C4-2B (cell line): ENCODE measurements at regions not wholly inside any gene's neighbourhood (a gene's known extent, or its start where the extent isn't known, plus 50 kb on each side); places are given as distances from the start of the nearest gene placed in this dataset.

Experiments
- ZFX ChIP-seq: fragments of 450-650 bp; IDR thresholded peaks from 2 replicates; pipeline ENCODE4 v1.6.1; 2017
- TF ChIP-seq, protein P1 (sequence below): fragments of 450-650 bp; conservative IDR thresholded peaks from 2 replicates; pipeline ENCODE4 v1.5.1; 2017; ENCODE audit warnings: mild to moderate bottlenecking

DNA sequence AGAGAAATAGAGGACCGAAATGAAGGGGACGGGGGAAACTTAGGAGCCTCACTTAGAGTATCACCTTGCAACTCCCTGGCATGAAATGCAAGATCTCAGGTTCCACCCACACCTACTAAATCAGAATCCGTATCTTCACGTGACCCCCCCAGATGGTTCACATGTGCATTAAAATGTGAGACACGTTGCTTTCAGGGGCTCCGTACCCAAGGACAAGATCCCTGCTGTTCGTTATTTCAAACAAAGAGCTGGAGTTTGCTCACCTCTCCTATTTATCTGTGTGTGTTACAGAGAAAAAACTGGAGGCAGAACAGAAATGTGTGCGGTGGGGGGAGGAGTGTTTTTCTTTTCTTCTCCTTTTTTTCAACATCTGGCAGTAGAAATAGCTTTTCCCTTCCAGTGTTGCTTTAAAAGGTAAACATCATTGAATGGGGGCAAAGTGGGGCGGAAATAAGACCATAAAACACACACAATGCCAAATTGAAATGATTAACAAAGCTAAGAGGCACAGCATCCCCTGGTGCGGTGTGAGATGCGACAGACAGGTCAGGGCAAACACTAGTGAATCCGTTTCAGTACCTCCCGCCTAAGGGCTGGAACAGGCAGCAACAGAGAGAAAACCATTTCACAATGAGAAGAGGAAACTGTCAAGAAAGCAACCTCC lies 145.4 kb downstream of the SOX9 start:
- TF ChIP-seq, protein P1, sequence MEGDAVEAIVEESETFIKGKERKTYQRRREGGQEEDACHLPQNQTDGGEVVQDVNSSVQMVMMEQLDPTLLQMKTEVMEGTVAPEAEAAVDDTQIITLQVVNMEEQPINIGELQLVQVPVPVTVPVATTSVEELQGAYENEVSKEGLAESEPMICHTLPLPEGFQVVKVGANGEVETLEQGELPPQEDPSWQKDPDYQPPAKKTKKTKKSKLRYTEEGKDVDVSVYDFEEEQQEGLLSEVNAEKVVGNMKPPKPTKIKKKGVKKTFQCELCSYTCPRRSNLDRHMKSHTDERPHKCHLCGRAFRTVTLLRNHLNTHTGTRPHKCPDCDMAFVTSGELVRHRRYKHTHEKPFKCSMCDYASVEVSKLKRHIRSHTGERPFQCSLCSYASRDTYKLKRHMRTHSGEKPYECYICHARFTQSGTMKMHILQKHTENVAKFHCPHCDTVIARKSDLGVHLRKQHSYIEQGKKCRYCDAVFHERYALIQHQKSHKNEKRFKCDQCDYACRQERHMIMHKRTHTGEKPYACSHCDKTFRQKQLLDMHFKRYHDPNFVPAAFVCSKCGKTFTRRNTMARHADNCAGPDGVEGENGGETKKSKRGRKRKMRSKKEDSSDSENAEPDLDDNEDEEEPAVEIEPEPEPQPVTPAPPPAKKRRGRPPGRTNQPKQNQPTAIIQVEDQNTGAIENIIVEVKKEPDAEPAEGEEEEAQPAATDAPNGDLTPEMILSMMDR: no peak
- TF ChIP-seq ZFX: no peak
